GM12878 (cell line): ENCODE measurements at regions not wholly inside any gene's neighbourhood (a gene's known extent, or its start where the extent isn't known, plus 50 kb on each side); places are given as distances from the start of the nearest gene placed in this dataset.

Experiments used
- ATAC-seq: fragments of 200-7000 bp; cut with Tn5 transposase; 3 replicates; pipeline ENCODE4 v1.9.1; 2020; ENCODE audit warnings: mild to moderate bottlenecking, moderate library complexity
- BruUV-seq: library from RNA; stranded (reverse); fragments of 400-500 nt; replicated peaks from 2 replicates; lab custom pipeline; 2021; lab: Mats Ljungman, UMichigan
- CTCF ChIA-PET: fragments of 300-600 bp; sonication (Branson Sonifier 250); formaldehyde crosslinking; extraction: SDS; loops from one replicate; lab custom pipeline; 2021; ENCODE audit warnings: inconsistent platforms; lab: Yijun Ruan, JAX
- POLR2A ChIA-PET: fragments of 350-600 bp; formaldehyde crosslinking; extraction: SDS; loops from one replicate; lab custom pipeline; 2021; ENCODE audit warnings: inconsistent platforms; lab: Charles Lee
- RAD21 ChIA-PET: fragments of 300-600 bp; sonication (Branson Sonifier 250); formaldehyde crosslinking; loops from one replicate; lab custom pipeline; 2023; ENCODE audit warnings: antibody characterized with exemption; ENCODE audit not compliant: unreplicated experiment; lab: Charles Lee
- SMC1A ChIA-PET: fragments of 300-600 bp; sonication (Branson Sonifier 250); formaldehyde crosslinking; loops from one replicate; lab custom pipeline; 2023; ENCODE audit not compliant: unreplicated experiment, uncharacterized antibody; lab: Charles Lee
- DNase-seq: peaks from one replicate; pipeline ENCODE4 v3.0.0-alpha.2; 2011; ENCODE audit warnings: low read depth, low spot score
- FAIRE-seq: peaks from 3 replicates; lab custom pipeline; 2011; peaks lifted over from hg19 to GRCh38; lab: Jason Lieb, UNC
- H2AFZ ChIP-seq: 2 replicates; pipeline ENCODE4 v1.6.0; 2011; ENCODE audit warnings: low read depth, low read length, control low read depth; ENCODE audit not compliant: control insufficient read depth
- H3K27ac ChIP-seq: 2 replicates; pipeline ENCODE4 v1.5.1; 2011; ENCODE audit warnings: control low read depth; ENCODE audit not compliant: control insufficient read depth, insufficient read depth
- H3K27me3 ChIP-seq, 2 experiments: replicated peaks in 1 of 2; 2 replicates each; pipeline versions ENCODE4 v1.6.0 to v1.6.1; 2011; ENCODE audit warnings: low read length in 1 of 2; ENCODE audit not compliant: control insufficient read depth in 2 of 2, insufficient read depth in 2 of 2
- H3K36me3 ChIP-seq, 2 experiments: 2 replicates each; pipeline ENCODE4 v1.5.1; 2011; ENCODE audit warnings: low read length in 1 of 2; ENCODE audit not compliant: control insufficient read depth in 2 of 2, insufficient read depth in 2 of 2
- H3K4me1 ChIP-seq: 2 replicates; pipeline ENCODE4 v1.6.1; 2011; ENCODE audit warnings: mild to moderate bottlenecking, low read length, moderate library complexity, mixed read lengths; ENCODE audit not compliant: control insufficient read depth, insufficient read depth
- H3K4me2 ChIP-seq: 2 replicates; pipeline ENCODE4 v1.6.0; 2011; ENCODE audit warnings: control low read depth; ENCODE audit not compliant: control insufficient read depth, insufficient read depth
- H3K4me3 ChIP-seq: fragments of 200-600 bp; sonication (generic); 2 replicates; pipeline ENCODE4 v1.5.1; 2016
- H3K79me2 ChIP-seq: 2 replicates; pipeline ENCODE4 v1.6.0; 2011; ENCODE audit warnings: low read length; ENCODE audit not compliant: control insufficient read depth, insufficient read depth
- H3K9ac ChIP-seq: 2 replicates; pipeline ENCODE4 v1.8.0; 2011; ENCODE audit warnings: low read length, control low read depth, mixed read lengths; ENCODE audit not compliant: control insufficient read depth, insufficient read depth
- H3K9me3 ChIP-seq: replicated peaks from 3 replicates; pipeline ENCODE4 v1.5.1; 2011; ENCODE audit warnings: mild to moderate bottlenecking, low read length; ENCODE audit not compliant: control insufficient read depth, insufficient read depth
- H4K20me1 ChIP-seq: 2 replicates; pipeline ENCODE4 v1.6.0; 2011; ENCODE audit not compliant: control insufficient read depth, insufficient read depth
- BMI1 ChIP-seq: fragments of 450-650 bp; IDR thresholded peaks from 2 replicates; pipeline ENCODE4 v1.6.1; 2016; ENCODE audit warnings: mild to moderate bottlenecking, moderate library complexity, borderline replicate concordance
- EP300 ChIP-seq, 2 experiments: fragments of 150-350 bp in 1 of 2; IDR thresholded peaks; 2 replicates each; pipeline ENCODE4 v1.6.1; 2011 to 2012; ENCODE audit warnings: low read depth in 2 of 2, low read length in 2 of 2, borderline replicate concordance in 1 of 2, improper control_type of control experiment in 1 of 2, inconsistent platforms in 1 of 2; ENCODE audit not compliant: control insufficient read depth in 1 of 2
- HDAC2 ChIP-seq: fragments of 200-600 bp; sonication (generic); IDR thresholded peaks from 2 replicates; pipeline ENCODE4 v1.6.1; 2017
- IKZF2 ChIP-seq, 2 experiments: fragments of 450-650 bp; IDR thresholded peaks; 2 replicates each; pipeline ENCODE4 v1.6.1; 2017; ENCODE audit warnings: mild to moderate bottlenecking in 2 of 2, moderate library complexity in 2 of 2
- KDM1A ChIP-seq: fragments of 200-600 bp; sonication (generic); IDR thresholded peaks from 2 replicates; pipeline ENCODE4 v1.6.1; 2016; ENCODE audit warnings: borderline replicate concordance
- MEF2A ChIP-seq: IDR thresholded peaks from 2 replicates; pipeline ENCODE4 v1.6.1; 2011; ENCODE audit warnings: low read depth, mild to moderate bottlenecking, low read length, moderate library complexity; ENCODE audit not compliant: insufficient read depth
- MLLT1 ChIP-seq: fragments of 450-650 bp; IDR thresholded peaks from 2 replicates; pipeline ENCODE4 v1.6.1; 2016; ENCODE audit warnings: mild to moderate bottlenecking
- NR2F1 ChIP-seq: fragments of 450-650 bp; conservative IDR thresholded peaks from 2 replicates; pipeline ENCODE4 v1.6.1; 2017; ENCODE audit warnings: mild to moderate bottlenecking
- SPI1 ChIP-seq: IDR thresholded peaks from 2 replicates; pipeline ENCODE4 v1.6.1; 2011; ENCODE audit warnings: low read depth, mild to moderate bottlenecking, low read length, moderate library complexity, borderline replicate concordance; ENCODE audit not compliant: insufficient read depth
- YBX1 ChIP-seq: fragments of 450-650 bp; IDR thresholded peaks from 2 replicates; pipeline ENCODE4 v1.6.1; 2016; ENCODE audit warnings: antibody characterized with exemption
- ZBED1 ChIP-seq: IDR thresholded peaks from 2 replicates; pipeline ENCODE4 v1.6.1; 2016; ENCODE audit warnings: borderline replicate concordance
- ZBTB11 ChIP-seq: fragments of 450-650 bp; formaldehyde crosslinking; IDR thresholded peaks from 2 replicates; pipeline ENCODE4 v1.5.0; 2022; ENCODE audit warnings: mild to moderate bottlenecking, missing genetic modification characterization
- ZBTB4 ChIP-seq: fragments of 450-650 bp; formaldehyde crosslinking; IDR thresholded peaks from 2 replicates; pipeline ENCODE4 v1.4.0; 2022; ENCODE audit warnings: mild to moderate bottlenecking, moderate library complexity
- WGBS: methylation state at CpG from one replicate; pipeline ENCODE4 v1.1.6; 2016; ENCODE audit warnings: low lambda C conversion rate; ENCODE audit not compliant: insufficient replicate concordance, insufficient coverage; ENCODE audit errors: missing lambda C conversion rate; 5-methylcytosine and 5-hydroxymethylcytosine counted together
- in situ Hi-C: fragments of 300-500 bp; cut with MboI; formaldehyde crosslinking; loops from 9 replicates; pipeline ENCODE4 v1.14.3; 2018; ENCODE audit warnings: mixed read lengths
- intact Hi-C: fragments of 100-400 bp; cut with micrococcal nuclease; formaldehyde crosslinking; loops from one replicate; pipeline ENCODE4 v1.14.2; 2022; ENCODE audit not compliant: unreplicated experiment

- no peaks in the 10 kb centered on the region for H3K4me1 ChIP-seq
- H3K27me3 ChIP-seq = no peaks in the 10 kb centered on the region; a peak in 3 of 4 replicates
- ATAC-seq = no peak
- no peak overlapping the region for H3K27ac ChIP-seq
- H3K36me3 ChIP-seq = no peaks in the 10 kb centered on the region
- CTCF ChIA-PET = no interaction called here
- RAD21 ChIA-PET = no interaction called here
- no peak for FAIRE-seq
- SMC1A ChIA-PET = no interaction called here
- H3K4me3 ChIP-seq = no peak overlapping the region
- intact Hi-C loops (no loop called here), in situ Hi-C loops (no loop called here)
- no peak for DNase-seq
- H3K4me2 ChIP-seq = no peak overlapping the region
- WGBS = 61% methylated on average over 10 of the region's 10 CpGs
- no peaks in the 10 kb centered on the region for H3K79me2 ChIP-seq
- H2AFZ ChIP-seq = no peak overlapping the region
- POLR2A ChIA-PET = no interaction called here
- no peaks in the 10 kb centered on the region; the same call in 2 of the 3 replicates for H3K9me3 ChIP-seq
- no peaks in the 10 kb centered on the region for H4K20me1 ChIP-seq
- H3K9ac ChIP-seq = no peak overlapping the region
- BruUV-seq = no TSS peak
- TF ChIP-seq BMI1 (no peak), NR2F1 (no peak), IKZF2 (IDR thresholded peaks at IDR 0.05) (no peak), MLLT1 (no peak), ZBED1 (no peak), MEF2A (no peak), SPI1 (no peak), ZBTB11 (CRISPR knock-in tag) (no peak), ZBTB4 (no peak), HDAC2 (no peak), KDM1A (no peak), YBX1 (no peak), EP300 (IDR thresholded peaks at IDR 0.05; ENCODE audit: borderline replicate concordance in 1 of 2, control insufficient read depth in 1 of 2, low read depth in 2 of 2, low read length in 2 of 2) (no peak)
Observed at GRCh38 chr1:38328278-38329035, 281.9 kb upstream of the POU3F1 start.
